ENCODE measurements at regions not wholly inside any gene's neighbourhood (a gene's known extent, or its start where the extent isn't known, plus 50 kb on each side); places are given as distances from the start of the nearest gene placed in this dataset.

- no peaks in the 10 kb centered on the region for H3K36me3 ChIP-seq
- no peak for DNase-seq
- no peaks in the 10 kb centered on the region for H3K27me3 ChIP-seq
- TF ChIP-seq CTCF (IDR thresholded peaks at IDR 0.05; ENCODE audit: low read depth, low read length), result no peak
- no peak overlapping the region for H3K4me3 ChIP-seq (ENCODE audit: low read depth, low read length)
- no peaks in the 10 kb centered on the region for H3K9me3 ChIP-seq
- peaks cover 17% of the 10 kb centered on the region for H3K4me1 ChIP-seq
Measured at GRCh38 chr10:78194050-78194449, 160.4 kb downstream of the RPS24 start.

- H3K4me1 ChIP-seq, result peaks cover 17% of the 10 kb centered on the region
- peak; percentile 82 for DNase-seq
- no peak for TF ChIP-seq CTCF (IDR thresholded peaks at IDR 0.05; ENCODE audit: low read depth, low read length)
- H3K27me3 ChIP-seq, result no peaks in the 10 kb centered on the region
- H3K4me3 ChIP-seq (ENCODE audit: low read depth, low read length), result no peak overlapping the region
- H3K36me3 ChIP-seq, result no peaks in the 10 kb centered on the region
- H3K9me3 ChIP-seq, result no peaks in the 10 kb centered on the region
Measured at GRCh38 chr10:78194539-78195402, 161.1 kb downstream of the RPS24 start.

- Histone ChIP-seq H3K4me3 (ENCODE audit: low read depth, low read length) (no peak overlapping the region), H3K36me3 (no peaks in the 10 kb centered on the region), H3K4me1 (peaks cover 17% of the 10 kb centered on the region), H3K27me3 (no peaks in the 10 kb centered on the region), H3K9me3 (no peaks in the 10 kb centered on the region)
- no peak for TF ChIP-seq CTCF (IDR thresholded peaks at IDR 0.05; ENCODE audit: low read depth, low read length)
- no peak for DNase-seq
Measured at GRCh38 chr10:78196396-78196795, 162.7 kb downstream of the RPS24 start.

GRCh38 chr10:78196964-78197363, 163.3 kb downstream of the RPS24 start:
- no peaks in the 10 kb centered on the region for H3K9me3 ChIP-seq
- DNase-seq, result no peak

GRCh38 chr10:78197628-78198272, 164.1 kb downstream of the RPS24 start:
- no peak for DNase-seq
- Histone ChIP-seq H3K9me3 (no peaks in the 10 kb centered on the region), H3K27me3 (no peaks in the 10 kb centered on the region), H3K36me3 (no peaks in the 10 kb centered on the region), H3K4me3 (ENCODE audit: low read depth, low read length) (no peak overlapping the region), H3K4me1 (peaks cover 17% of the 10 kb centered on the region)
- TF ChIP-seq CTCF (IDR thresholded peaks at IDR 0.05; ENCODE audit: low read depth, low read length), result no peak

More at GRCh38 chr10:78196964-78197363, 163.3 kb downstream of the RPS24 start:
- H3K4me1 ChIP-seq, result peaks cover 17% of the 10 kb centered on the region
- no peaks in the 10 kb centered on the region for H3K36me3 ChIP-seq
- H3K4me3 ChIP-seq (ENCODE audit: low read depth, low read length), result no peak overlapping the region
- TF ChIP-seq CTCF (IDR thresholded peaks at IDR 0.05; ENCODE audit: low read depth, low read length), result no peak
- H3K27me3 ChIP-seq, result no peaks in the 10 kb centered on the region
